ENCODE measurements at regions not wholly inside any gene's neighbourhood (a gene's known extent, or its start where the extent isn't known, plus 50 kb on each side); places are given as distances from the start of the nearest gene placed in this dataset.

GRCh38 chr2:126531029-126531428, 124.9 kb upstream of the GYPC start:
- TF ChIP-seq MAX (IDR thresholded peaks at IDR 0.05; ENCODE audit: low read depth, low read length) (no peak), CHD2 (IDR thresholded peaks at IDR 0.05; ENCODE audit: borderline replicate concordance, low read depth, low read length) (no peak), POU2F2 (IDR thresholded peaks at IDR 0.05; ENCODE audit: borderline replicate concordance, low read depth, low read length) (no peak), MTA3 (IDR thresholded peaks at IDR 0.05; ENCODE audit: borderline replicate concordance, low read length) (no peak), CTCF (IDR thresholded peaks at IDR 0.05 in 2 of 3, conservative IDR thresholded peaks at IDR 0.05 in 1 of 3; ENCODE audit: control insufficient read depth in 2 of 3, extremely low read depth in 1 of 3, insufficient read depth in 1 of 3, low read depth in 3 of 3, low read length in 3 of 3) (no peak), NRF1 (conservative IDR thresholded peaks at IDR 0.05; ENCODE audit: low read depth, low read length) (no peak), YY1 (IDR thresholded peaks at IDR 0.05; ENCODE audit: low read depth, low read length) (no peak), GATAD2B (conservative IDR thresholded peaks at IDR 0.05; ENCODE audit: low read depth) (no peak), NR2C2 (IDR thresholded peaks at IDR 0.05; ENCODE audit: borderline replicate concordance, control insufficient read depth, insufficient read length, low read depth) (no peak), RELA (IDR thresholded peaks at IDR 0.05; ENCODE audit: borderline replicate concordance, partially characterized antibody) (no peak)

Data from GM12878 (cell line).